Muscle of arm (tissue), 1 donor: ENCODE measurements at regions not wholly inside any gene's neighbourhood (a gene's known extent, or its start where the extent isn't known, plus 50 kb on each side); places are given as distances from the start of the nearest gene placed in this dataset.

Source experiments
- DNase-seq: peaks from one replicate; pipeline ENCODE4 v3.0.0-alpha.2; 2013

DNA sequence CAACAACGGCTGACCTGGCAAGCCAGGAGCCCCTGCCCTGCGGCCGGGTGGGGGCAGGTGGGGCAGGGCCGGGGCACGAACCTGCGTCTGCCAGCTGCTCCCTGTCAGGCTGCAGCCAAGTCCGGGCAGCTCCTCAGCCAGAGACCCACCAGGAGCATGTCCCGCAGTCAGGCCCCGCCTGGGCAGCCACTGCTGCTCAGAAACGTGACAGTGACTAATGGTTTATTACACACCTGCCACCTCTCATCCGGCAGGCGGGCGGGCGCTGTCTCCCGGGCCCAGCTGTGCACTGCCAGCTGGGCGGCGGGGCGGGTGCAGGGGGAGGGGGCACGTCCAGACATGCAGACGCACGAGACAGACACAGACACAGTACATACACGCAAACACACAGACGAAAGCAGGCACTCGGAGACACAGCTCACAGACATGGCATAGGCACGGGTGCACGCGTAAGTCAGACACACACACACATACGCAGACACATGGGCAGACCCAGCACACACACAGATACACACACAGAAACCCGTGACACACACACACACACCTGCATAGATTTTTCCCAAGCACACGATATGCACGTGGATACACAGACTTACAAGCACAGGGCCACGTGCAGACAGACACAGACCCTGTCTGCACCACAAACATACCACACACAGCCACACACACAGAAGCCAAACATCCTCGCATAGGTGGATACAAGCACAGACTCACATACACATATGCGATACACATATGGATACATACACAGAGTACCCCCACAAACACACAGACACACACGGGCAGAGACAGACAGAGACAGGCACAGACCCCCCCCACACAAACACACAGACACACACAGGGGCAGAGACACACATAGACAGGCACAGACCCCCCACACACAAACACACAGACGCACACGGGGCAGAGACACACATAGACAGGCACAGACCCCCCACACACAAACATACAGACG is 248.3 kb upstream of the CIBAR2 start:
- no peak for DNase-seq

GRCh38 chr16:85361441-85362118 is 249.3 kb upstream of the CIBAR2 start:
- DNase-seq = no peak

GRCh38 chr16:85362443-85362842 is 250.2 kb upstream of the CIBAR2 start:
- no peak for DNase-seq

GRCh38 chr16:85363427-85363826 is 249.7 kb upstream of the GSE1 start:
- DNase-seq = no peak

DNA sequence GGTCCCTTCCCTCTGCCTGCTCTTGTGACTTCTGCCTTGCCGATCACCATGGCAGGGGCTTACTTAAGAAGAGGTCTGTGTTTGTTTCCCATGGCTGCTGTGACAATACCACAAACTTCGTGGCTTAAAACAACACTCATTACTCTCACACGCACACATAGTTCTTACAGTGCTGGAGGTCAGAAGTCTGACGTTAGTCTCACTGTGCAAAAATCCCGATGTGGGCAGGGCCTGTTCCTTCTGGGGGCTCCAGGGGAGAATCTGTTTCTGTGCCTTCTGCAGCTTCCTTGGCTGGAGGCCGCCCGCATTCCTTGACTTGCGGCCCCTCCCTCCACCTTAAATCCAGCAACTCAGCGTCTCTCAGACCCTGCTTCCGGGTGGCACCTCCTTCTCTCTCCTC is 249.2 kb upstream of the GSE1 start:
- DNase-seq = no peak

DNA sequence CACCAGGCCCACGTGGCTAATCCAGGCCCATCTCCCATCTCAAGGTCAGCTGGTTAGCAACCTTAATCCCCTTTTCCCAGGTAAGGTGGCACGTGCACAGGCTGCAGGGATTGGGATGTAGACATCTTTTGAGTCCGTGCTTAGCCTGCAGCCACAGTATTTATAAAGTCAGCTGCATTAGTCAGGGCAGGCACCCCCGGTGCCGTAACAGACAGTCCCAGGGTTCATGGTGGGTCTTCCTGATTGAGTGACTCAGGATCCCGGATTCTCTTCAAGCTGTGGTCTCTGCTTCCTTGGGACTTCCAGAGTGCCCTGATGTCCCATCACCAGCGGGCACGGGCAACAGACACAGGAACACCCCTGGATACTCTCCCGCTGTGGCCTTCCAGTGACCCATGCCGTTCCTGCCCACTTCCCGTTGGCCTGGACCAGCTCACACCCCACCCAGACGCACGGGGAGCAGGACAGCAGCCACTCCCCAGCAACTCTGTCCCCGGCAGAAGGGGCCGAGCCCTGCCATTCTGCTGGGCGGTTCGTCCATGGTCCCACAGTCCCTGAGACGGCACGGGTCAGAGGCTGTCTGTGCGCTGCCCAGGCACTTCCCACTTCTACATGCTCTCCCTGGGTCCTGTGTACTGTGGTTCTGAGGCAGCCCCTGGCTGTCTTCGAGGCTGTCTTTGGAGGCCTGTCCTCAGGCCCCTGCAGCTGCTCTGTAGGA is 248.6 kb upstream of the GSE1 start:
- no peak for DNase-seq

- DNase-seq = no peak
Measured at GRCh38 chr16:85365120-85365519, 248.0 kb upstream of the GSE1 start.

DNA sequence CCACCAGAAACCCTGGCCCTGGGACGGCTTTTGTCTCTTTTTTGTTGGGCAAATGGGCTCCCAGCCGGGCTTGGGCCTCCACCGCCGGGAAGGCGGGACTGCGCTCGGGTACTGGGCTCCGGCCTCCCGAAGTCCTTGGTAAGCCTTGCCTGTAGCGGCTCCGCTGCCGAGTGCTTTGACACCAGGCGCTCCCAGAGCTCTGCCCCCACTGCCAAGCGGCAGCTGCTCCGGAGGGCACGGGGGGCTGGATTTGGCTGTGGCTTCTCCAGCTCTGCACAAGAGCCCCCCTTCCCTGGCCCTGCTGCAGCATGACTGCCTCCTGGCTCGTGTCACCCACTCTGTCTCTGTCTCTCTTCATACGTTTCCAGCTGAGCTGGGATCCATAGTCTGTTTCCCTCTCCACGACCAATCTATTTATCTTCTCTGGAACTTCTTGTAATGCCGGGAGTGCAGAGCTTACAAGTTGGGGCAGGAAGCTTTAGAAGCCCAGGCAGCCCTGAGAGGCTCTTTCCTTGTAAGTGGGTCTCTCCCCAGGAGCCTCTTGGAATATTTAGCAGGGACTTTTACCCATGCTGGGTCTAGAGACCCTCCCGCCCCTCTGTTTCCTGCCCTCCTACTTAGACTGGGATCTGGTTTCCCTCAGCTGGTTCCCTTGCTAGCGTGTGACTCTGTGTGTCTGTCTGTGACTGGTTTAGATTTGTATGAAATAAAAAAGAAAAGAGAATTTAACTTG is 246.9 kb upstream of the GSE1 start:
- no peak for DNase-seq

GRCh38 chr16:85367485-85367884 is 245.6 kb upstream of the GSE1 start:
- DNase-seq = no peak

- DNase-seq = no peak
Measured at GRCh38 chr16:85369060-85369459, 244.1 kb upstream of the GSE1 start.

- no peak for DNase-seq
Measured at GRCh38 chr16:85369741-85370528, 243.2 kb upstream of the GSE1 start.

DNA sequence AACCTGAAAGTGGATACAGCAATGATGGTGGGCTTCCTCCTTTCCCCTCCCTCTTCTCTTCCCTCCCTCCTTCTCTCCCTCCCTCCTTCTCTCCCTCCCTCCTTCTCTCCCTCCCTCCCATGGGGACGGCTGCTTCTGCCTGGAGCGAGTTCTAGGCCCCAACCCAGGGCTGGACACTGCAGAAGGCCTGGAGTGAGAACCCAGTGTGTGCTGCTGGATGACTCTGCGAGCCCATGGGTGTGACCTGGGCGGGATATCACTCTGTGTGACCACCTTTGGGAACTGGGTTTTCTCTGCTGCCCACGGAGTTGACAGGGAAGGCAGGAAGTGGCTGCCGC is 242.6 kb upstream of the GSE1 start:
- DNase-seq = no peak

DNA sequence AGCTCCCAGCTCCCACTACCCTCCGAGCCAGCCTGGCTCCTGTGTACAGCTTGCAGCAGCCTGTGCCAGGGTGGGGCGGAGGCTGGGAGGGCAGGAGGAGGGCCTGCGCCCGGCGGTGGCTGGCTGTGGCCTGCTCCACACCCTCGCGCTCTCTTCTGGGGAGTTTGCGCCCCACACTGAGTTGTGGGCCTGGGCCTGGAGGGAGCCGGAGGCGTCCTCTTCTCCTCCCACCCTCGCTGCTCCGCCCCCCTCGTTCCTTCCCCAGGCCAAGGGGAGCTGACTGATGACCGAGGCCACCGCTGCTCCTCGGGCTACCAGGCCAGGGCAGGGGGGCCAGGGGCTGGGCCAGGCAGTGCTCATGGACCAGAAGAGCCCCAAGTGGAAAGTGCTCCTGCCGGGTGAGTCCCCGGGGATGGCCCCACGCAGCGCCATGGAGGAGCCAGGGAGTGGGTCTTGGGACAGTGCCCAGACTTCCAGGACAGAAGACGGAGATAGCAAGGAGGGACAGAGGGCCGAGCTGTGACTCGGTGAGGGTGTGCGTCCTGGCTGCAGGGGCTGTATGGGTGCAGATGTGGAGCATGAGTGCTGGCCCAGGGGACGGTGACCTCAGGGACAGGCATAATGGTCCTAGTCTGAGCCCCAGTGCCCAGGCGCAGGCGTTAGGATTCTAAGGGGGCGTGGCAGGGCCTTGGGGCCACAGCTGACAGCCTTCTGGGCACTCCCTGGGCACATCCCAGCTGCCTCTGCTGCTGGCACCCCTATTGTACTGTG is 242.1 kb upstream of the GSE1 start:
- no peak for DNase-seq

DNA sequence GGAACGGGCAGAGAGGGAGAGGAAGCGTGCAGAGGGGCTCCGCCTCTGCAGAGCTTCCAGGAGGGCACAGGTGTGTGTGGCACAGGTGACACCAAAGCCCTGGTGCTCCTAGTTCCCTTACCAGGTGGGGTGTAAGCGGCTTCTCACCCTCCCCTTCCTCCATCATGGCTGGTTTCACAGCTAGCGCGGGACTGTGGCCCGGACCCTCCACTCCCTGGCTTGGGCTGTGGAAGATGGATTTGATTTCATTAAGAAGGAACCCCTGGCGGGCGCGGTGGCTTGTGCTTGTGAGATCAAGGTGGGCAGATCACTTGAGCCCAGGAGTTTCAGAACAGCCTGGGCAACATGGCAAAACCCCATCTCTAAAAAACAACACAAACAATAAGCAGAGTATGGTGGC is 241.2 kb upstream of the GSE1 start:
- DNase-seq = no peak

DNA sequence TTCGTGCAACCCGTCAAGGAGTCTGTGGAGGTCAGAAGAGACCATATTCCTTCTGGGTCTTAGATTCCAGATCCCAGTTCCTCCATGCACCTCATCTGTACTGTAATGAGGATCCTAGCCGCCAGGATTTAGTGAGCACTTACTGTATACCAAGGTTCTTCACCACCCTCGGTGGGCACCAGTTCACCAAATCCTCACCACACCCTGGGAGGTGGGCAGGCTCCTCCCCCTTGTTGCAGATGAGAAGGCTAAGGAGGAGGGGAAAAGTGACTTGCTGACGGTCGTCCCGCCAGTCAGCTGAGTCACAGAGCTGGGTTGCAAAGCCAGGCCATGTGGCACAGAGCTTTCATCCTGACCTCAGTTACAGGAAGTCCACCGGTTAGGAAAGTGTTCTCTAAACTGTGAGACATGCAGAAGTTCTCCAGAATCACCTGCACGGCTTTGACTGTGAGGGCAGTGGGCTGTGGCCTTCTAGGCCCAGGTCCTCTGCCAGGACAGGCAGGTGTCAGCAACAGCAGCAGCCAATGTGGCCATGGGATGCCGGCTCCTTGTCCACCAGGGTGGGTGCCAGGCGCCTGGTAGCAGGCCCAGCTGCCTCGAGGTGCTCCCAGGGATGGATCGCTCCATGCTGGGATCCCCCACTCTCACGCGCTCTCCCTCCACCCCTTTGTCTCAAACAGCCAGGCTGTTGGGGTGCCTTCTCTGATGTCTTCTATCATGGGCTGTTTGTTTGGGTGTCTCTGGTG is 240.3 kb upstream of the GSE1 start:
- DNase-seq = no peak

GRCh38 chr16:85373741-85374570 is 239.2 kb upstream of the GSE1 start:
- DNase-seq = no peak

DNA sequence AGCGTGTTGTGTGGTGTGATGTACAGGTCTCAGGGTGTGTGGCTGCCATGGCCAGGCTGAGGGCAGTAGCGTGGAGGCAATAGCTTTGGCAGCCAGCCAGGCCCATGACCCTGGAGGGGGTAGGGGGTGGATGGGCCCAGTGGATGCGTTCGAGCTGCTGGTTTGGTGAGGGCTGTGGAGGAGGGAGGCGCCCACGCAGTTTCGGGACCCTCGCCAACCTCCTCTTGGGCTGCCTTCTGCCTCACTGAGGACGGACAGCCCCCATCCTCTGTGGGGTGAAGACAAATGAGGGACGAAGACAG is 238.6 kb upstream of the GSE1 start:
- DNase-seq = no peak

DNA sequence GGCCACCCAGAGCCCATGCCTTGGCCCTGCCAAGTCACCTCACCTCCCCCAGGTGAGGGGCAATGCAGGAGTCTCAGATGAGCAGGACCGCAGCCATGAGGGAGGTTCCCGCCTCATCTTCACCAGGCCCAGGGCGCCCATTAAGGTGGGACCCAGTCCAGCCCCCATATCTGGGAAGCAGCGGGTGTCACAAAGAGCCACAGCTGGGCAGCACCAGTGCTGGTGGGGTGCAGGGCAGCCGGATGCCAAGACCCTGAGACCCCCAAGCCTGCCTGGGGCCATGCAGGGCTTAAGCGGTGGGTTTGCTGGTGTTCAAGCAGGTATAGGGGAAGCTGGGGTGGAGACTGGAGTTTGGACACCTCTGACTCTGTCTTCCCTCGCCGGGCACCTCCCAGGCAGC is 237.8 kb upstream of the GSE1 start:
- no peak for DNase-seq
